Sigmoid colon (tissue), 6 donors: ENCODE measurements at regions not wholly inside any gene's neighbourhood (a gene's known extent, or its start where the extent isn't known, plus 50 kb on each side); places are given as distances from the start of the nearest gene placed in this dataset.

ENCODE experiments used
- DNase-seq: peaks from one replicate; pipeline ENCODE4 v3.0.0-alpha.2; 2019
- H3K27ac ChIP-seq, 4 donors: fragments of 200-600 bp; sonication (generic); one replicate each; pipeline ENCODE4 v1.5.1; 2016 to 2019; ENCODE audit warnings: mild to moderate bottlenecking in 1 of 4
- H3K27me3 ChIP-seq, 3 donors: fragments of 200-600 bp; sonication (generic); one replicate each; pipeline ENCODE4 v1.5.1; 2019; ENCODE audit warnings: mild to moderate bottlenecking in 1 of 3
- H3K36me3 ChIP-seq, 4 donors: fragments of 200-600 bp; sonication (generic); one replicate each; pipeline ENCODE4 v1.5.1; 2016 to 2019
- H3K4me1 ChIP-seq, 4 donors: fragments of 200-600 bp; sonication (generic); one replicate each; pipeline ENCODE4 v1.5.1; 2017 to 2019
- H3K4me3 ChIP-seq, 4 donors: fragments of 200-600 bp; sonication (generic); one replicate each; pipeline ENCODE4 v1.5.1; 2017 to 2019; ENCODE audit warnings: mild to moderate bottlenecking in 2 of 4, moderate library complexity in 1 of 4
- H3K9me3 ChIP-seq, 4 donors: fragments of 200-600 bp in 3 of 4; sonication (generic) in 3 of 4; one replicate each; pipeline versions ENCODE4 v1.5.1 to v1.6.1; 2013 to 2019
- CTCF ChIP-seq, 4 experiments: fragments of 450-650 bp in 3 of 4; fragments of 200-600 bp in 1 of 4; IDR thresholded peaks; one replicate each; pipeline ENCODE4 v1.5.1; 2016 to 2019; ENCODE audit warnings: antibody characterized with exemption in 4 of 4, mild to moderate bottlenecking in 3 of 4, moderate library complexity in 2 of 4
- EP300 ChIP-seq, 4 donors: sonication (generic); formaldehyde crosslinking; IDR thresholded peaks; one replicate each; pipeline ENCODE4 v1.6.1; 2017; ENCODE audit warnings: antibody characterized with exemption in 4 of 4
- POLR2A ChIP-seq, 2 donors: fragments of 450-650 bp; IDR thresholded peaks; one replicate each; pipeline ENCODE4 v1.6.1; 2016; ENCODE audit warnings: antibody characterized with exemption in 2 of 2, mild to moderate bottlenecking in 2 of 2, moderate library complexity in 2 of 2
- POLR2AphosphoS5 ChIP-seq, 4 donors: sonication (generic); formaldehyde crosslinking; IDR thresholded peaks; one replicate each; pipeline ENCODE4 v1.6.1; 2017; ENCODE audit warnings: antibody characterized with exemption in 4 of 4
- WGBS, 2 donors: extraction: QIAGEN DNeasy Blood & Tissue Kit; methylation state at CpG; one replicate each; pipeline ENCODE4 v1.1.7; 2013; 5-methylcytosine and 5-hydroxymethylcytosine counted together
- intact Hi-C: fragments of 100-400 bp; cut with DNase I; formaldehyde crosslinking; loops from one replicate; pipeline ENCODE4 v1.15.1; 2023
- donor health status: healthy with polysubstance abuse.
- donor health status: healthy.

DNA sequence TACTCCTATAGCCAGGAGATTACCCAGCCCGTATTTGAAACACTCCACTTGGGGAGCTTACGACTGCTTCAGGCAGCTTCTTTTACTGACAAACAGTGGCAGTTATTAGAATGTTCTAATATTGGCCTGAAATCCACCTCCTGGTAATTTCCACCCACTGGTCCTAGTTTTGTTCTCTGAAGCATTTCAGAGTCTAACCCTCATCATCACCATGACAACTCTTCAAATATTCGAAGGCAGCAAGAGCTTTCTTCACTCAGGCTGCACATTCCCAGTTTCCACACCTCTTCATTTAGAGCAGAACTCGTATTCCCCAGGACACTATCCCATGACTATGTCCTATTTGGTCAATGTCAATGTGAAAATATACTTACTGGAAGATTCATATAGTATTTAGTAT is 325.6 kb downstream of the UBE3D start:
- H3K4me1 ChIP-seq = no peaks in the 10 kb centered on the region
- no peaks in the 10 kb centered on the region for H3K36me3 ChIP-seq
- WGBS, 2 donors = 69 to 71% methylated on average over 4 of the region's 4 CpGs
- H3K9me3 ChIP-seq = no peaks in the 10 kb centered on the region
- no peak overlapping the region for H3K27ac ChIP-seq
- H3K27me3 ChIP-seq = no peaks in the 10 kb centered on the region
- no peak for DNase-seq
- intact Hi-C loops = no loop called here
- no peak overlapping the region for H3K4me3 ChIP-seq
- TF ChIP-seq POLR2A (IDR thresholded peaks at IDR 0.05) (no peak), POLR2AphosphoS5 (IDR thresholded peaks at IDR 0.05) (no peak), CTCF (IDR thresholded peaks at IDR 0.05) (no peak)

GRCh38 chr6:82741325-82741995 is 324.2 kb downstream of the UBE3D start:
- no peak for DNase-seq
- H3K4me1 ChIP-seq = no peaks in the 10 kb centered on the region
- no peak overlapping the region for H3K4me3 ChIP-seq
- H3K9me3 ChIP-seq = no peaks in the 10 kb centered on the region
- no peak overlapping the region for H3K27ac ChIP-seq
- H3K36me3 ChIP-seq = no peaks in the 10 kb centered on the region
- TF ChIP-seq POLR2A (IDR thresholded peaks at IDR 0.05) = no peak
- TF ChIP-seq EP300 (IDR thresholded peaks at IDR 0.05) = no peak
- no peak for TF ChIP-seq CTCF (IDR thresholded peaks at IDR 0.05)
- no peak for TF ChIP-seq POLR2AphosphoS5 (IDR thresholded peaks at IDR 0.05)
- intact Hi-C loops = no loop called here
- H3K27me3 ChIP-seq = no peaks in the 10 kb centered on the region
- 90 to 92% methylated on average over 1 of the region's 1 CpG for WGBS, 2 donors

DNA sequence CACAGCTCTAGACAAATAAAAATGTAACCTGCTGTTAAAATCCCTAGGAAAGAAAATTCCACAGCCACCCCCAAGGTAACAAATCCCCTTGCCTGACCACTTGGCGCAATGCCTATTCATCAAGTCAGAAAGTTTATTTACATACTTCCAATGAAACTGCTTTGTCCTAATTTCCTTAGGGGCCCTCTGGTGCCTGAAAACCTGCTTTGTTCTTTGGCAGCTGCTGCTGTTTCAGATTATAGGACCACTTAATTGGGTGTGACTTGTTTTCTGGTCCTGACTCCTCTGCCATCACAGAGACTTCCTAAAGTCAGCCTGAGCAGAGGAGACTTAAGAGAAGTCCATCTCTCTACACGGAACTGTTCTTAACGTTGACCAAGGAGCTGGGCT is 323.6 kb downstream of the UBE3D start:
- 71 to 83% methylated on average over 3 of the region's 3 CpGs for WGBS, 2 donors

GRCh38 chr6:82744286-82745015 is 321.2 kb downstream of the UBE3D start:
- H3K4me3 ChIP-seq = no peak overlapping the region
- H3K9me3 ChIP-seq = no peaks in the 10 kb centered on the region
- 90 to 94% methylated on average over 1 of the region's 1 CpG for WGBS, 2 donors
- H3K27ac ChIP-seq = no peak overlapping the region
- no peaks in the 10 kb centered on the region for H3K27me3 ChIP-seq
- H3K4me1 ChIP-seq = no peaks in the 10 kb centered on the region
- TF ChIP-seq EP300 (IDR thresholded peaks at IDR 0.05) = no peak
- no peak for TF ChIP-seq POLR2AphosphoS5 (IDR thresholded peaks at IDR 0.05)
- no peak for TF ChIP-seq POLR2A (IDR thresholded peaks at IDR 0.05)
- TF ChIP-seq CTCF (IDR thresholded peaks at IDR 0.05) = no peak
- intact Hi-C loops = no loop called here
- DNase-seq = no peak
- H3K36me3 ChIP-seq = no peaks in the 10 kb centered on the region

More for the DNA sequence above, 323.6 kb downstream of the UBE3D start:
- DNase-seq = no peak
- Histone ChIP-seq H3K27ac (no peak overlapping the region), H3K4me1 (no peaks in the 10 kb centered on the region), H3K4me3 (no peak overlapping the region), H3K27me3 (no peaks in the 10 kb centered on the region), H3K9me3 (no peaks in the 10 kb centered on the region), H3K36me3 (no peaks in the 10 kb centered on the region)
- intact Hi-C loops = no loop called here
- TF ChIP-seq POLR2A (IDR thresholded peaks at IDR 0.05) = no peak
- TF ChIP-seq CTCF (IDR thresholded peaks at IDR 0.05) = no peak
- TF ChIP-seq EP300 (IDR thresholded peaks at IDR 0.05) = no peak
- no peak for TF ChIP-seq POLR2AphosphoS5 (IDR thresholded peaks at IDR 0.05)
